GM21786 (cell line): ENCODE measurements at regions not wholly inside any gene's neighbourhood (a gene's known extent, or its start where the extent isn't known, plus 50 kb on each side); places are given as distances from the start of the nearest gene placed in this dataset.

Experiments used
- ATAC-seq: cut with Tn5 transposase; IDR thresholded peaks from one replicate; pipeline ENCODE4 v1.9.1; 2021; ENCODE audit not compliant: unreplicated experiment

DNA sequence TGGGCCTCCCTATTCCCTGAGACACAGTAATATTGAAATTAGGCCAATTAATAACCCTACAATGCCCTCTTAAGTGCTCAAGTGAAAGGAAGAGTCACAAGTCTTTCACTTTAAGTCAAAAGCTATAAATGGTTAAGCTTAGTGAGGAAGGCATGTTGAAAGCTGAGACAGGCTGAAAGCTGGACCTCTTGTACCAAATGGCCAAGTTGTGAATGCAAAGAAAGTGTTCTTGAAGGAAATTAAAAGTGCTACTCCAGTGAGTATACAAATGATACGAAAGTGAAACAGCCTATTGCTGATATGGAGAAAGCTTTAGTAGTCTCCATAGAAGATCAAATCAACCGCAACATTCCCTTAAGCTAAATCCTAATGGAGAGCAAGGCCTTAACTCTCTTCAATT, 140.8 kb downstream of the PTCSC3 start:
- ATAC-seq, result no peak

DNA sequence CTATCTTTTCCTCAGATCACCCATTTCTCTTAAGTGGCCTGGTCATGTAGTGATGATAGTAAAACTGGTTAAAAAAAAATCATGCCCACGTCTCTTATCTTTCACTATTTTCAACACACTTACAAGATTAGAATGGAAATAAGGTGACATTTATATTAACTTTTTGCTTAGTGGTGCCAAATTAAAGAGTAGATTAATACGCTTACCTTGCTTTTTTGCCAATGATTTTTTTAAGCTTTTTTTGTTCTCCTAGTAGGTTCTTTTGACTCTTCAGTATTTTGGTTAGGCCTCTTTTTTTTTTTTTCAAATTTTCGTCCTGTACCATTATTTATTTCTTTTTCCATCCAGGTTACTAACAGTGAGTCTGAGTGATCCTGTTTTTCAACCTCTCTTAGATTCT, 147.9 kb downstream of the PTCSC3 start:
- ATAC-seq, result no peak

DNA sequence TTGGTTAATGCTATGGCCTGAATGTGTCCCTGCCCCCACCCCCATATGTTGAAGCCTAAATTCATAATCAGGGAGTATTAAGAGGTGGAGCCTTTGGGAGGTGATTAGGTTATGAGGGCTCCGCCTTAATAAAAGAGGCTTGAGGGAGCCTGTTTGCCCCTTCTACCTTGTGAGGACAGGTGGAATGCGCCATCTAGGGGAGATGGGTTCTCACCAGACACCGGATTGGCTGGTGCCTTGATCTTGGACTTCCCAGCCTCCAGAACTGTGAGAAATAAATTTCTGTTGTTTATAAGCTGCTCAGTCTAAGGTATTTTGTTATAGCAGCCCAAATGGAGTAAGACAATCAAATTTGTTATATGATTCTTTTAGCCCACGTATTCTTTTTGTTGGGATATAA, 148.3 kb downstream of the PTCSC3 start:
- no peak for ATAC-seq

DNA sequence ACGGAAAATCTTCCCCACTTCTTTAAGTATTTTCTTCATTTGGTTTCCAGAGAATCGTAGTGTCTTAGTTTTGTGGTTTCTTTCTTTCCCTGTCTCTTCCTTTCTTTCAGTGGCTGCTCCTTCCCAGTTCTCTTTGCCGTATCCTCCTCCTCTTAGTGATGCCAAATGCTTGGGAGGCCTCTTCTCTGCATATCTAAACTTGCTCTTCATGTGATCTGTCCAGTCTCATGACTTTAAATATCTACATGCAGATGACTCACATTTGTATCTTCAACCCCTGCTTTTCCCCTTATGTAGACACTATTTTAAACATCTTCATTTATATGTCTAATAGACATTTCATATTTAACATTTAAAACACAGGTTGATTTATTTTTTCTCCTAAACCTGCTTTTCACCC, 149.2 kb downstream of the PTCSC3 start:
- ATAC-seq, result no peak

DNA sequence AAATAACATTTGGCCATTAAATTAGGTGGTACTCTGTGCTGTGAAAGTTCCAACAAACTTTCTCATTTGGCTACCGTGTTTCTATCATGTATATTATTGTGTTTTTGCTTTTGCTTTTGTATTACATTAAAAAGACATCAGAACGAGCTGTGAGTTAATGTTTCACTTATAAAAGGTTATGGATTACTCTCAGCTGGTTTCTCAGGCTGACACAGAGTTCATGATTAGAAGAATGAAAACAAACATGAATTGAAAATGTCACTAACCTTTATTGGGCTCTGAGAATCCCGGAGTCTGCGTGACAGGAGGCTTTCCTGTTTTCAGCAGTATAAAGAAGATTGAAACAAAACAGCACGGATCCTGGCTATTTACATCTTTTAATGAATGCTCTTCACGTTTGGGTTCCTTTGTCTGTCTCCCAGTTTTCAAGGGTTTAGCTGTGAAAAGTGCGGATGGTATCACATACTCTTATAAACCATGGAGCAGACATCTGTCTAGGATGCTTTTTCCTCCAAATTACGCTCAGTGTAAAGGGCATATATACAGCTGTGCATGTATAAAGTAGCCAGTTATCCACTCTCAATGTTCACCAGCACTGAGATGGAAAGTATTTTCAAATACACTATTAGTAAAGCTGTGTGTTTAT, 153.6 kb downstream of the PTCSC3 start:
- ATAC-seq, result no peak

DNA sequence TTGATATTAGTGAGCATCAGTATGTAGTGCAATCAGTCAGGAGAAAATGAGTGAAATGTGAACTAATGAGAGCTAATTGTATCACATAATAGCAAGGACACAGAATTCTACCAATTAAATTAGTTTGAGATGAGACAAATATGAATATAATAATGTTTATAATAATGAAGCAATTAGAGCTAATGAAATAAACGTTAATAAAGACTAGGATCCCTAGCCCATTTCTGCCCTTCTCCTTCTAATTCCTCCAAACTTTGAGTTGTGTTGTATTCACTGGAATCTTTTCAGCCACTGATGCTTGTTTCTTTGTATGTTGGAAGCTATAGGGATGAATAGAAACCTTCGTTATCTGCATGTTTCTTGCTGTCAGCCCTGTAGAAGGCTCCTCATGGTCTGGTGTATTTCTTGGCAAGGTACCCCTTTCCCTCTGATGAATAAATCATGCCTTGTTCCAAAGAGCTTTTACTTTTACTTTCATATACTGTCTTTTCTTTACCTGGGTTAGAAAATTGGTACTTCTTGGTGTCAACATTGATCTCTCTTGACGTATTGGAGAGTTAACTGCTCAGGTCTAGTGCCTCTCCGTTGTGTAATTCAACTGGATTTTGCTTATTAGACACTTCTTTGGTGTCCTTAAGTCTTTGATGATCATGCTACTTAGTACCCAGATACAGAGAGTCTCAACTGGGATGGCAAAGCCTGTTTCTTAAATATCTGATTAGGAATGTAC, 154.8 kb downstream of the PTCSC3 start:
- ATAC-seq, result no peak

DNA sequence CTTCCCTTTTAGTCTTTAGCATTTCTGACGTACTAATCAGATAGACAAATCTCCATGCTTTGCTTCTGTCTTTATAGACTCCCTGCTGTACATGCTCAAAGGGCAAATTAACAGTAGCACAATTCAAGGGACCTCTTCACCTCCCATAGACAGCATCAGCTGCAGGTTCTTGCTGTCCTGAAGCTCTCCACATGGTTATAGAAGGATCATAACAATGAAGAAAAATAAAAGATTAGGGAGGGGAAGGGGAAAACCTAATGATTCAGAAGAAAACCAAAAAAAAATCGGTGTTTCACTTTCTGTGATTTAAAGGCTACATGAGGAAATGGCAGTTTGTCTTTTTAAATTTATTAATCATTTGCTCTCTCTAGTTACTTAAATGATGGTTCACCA, 155.5 kb downstream of the PTCSC3 start:
- no peak for ATAC-seq

DNA sequence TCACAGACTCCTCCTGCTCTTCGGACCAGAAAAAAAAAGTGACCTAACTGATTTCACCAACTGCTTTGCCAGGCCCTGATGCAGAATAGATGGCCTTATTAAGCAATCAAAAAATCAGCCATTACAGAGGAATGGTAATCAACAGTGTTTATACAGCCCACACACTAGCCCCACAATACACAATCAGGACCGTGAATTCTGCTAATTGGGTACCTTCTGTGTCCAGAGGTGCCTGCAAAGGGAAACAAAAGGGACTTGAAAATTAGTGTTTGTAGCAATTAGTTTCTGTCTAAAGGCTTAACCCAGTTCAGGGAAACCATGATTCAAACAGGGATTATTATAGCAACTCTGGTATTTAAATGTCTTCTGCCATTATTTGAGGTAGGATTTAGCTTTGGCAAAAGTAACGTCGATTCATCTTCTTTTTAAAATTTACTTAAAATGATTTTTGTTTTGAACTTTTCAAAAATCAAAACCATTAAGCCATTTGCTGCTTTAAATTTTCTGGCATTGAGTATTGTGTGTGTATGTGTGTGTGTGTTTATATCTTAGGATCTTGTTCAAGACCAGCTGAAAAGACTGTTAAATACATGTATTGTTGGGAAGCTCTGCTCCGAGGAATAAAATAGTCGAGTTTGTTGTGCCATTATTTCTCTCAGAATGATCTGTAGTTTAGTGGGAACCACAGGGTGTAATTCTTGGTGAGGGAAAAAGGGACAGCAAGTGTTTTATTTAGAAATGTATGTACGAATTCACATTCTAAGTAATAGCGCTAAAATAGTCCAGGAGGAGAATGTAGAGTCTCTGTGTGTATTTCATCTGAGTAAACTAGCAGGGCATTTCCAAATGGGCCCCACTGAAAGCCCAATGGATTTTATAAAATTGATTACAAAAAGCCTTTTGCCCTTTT, 156.1 kb downstream of the PTCSC3 start:
- ATAC-seq, result no peak

DNA sequence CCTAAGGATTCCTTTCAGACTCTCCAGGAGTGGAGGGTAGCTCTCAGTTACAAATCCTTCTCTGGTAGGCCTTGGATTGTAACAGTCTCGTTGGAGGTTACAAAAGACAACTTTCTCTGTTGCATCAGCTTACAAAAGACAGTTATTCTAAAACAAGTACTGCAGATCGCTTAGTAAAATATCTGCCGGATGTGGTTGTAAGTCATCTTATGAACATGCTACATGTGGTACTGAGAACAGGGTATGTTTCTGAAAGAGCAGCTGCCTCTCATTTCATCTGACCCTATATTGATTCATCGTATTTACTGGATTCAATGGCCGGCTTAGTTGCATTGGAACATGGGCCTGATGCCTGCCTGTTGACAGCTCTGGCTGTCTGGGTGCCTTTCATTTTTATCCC, 157.4 kb downstream of the PTCSC3 start:
- no peak for ATAC-seq

DNA sequence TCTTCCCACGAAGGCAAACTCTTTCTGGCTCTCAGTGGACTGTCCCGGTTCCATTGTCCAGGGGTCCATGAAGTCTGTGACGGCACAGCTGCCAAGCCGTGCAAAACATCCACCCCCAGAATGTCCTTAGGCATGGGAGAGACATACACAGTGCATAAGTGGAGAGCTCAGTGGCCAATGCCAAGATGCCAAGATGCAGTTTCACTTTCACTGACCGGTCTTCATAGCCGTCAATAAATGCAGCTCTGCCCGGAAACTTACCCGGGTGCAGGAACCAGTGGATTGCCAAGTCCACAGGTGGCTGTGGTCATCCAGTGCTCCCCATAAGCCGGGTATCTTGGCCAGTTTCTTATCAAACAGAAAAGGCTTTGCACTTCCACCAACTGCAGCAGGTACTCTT, 162.3 kb downstream of the PTCSC3 start:
- no peak for ATAC-seq

DNA sequence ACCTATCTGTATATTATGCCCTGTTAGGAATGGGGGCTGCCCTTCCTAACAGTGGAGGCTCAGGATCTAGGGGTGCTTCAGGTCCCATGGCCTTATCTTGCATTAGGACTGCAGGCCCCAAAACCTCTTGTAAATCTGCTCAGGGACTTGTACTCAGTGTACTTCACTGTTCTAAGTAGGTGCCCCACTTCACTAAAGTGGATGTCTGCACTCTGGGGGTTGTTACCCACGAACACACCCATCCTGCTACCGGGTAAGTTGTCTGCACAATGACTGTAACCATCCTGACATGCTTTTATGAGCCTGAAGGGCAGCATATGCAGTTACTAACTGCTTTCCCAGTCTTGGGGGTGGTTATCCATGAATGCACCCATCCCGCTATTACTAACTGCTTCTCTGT, 163.0 kb downstream of the PTCSC3 start:
- ATAC-seq, result no peak

DNA sequence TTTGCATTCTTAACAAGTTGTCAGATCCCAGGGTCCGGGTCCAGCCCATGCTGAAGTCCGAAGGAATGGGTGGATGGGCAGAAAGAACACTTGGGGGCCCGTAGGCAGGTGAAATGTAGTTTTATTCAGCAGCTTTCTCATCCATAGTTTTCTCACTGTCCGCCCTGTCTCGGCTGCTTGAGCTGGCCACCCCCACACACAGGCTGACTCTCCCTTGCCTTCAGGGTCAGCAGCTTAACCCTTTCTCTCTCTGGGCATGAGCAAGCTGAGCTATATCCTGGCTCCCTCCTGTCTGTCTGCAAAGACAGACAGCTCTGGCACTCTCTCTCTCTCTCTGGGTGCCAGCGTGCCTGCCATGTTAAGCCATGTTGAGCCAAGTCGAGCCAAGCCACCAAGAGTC, 163.9 kb downstream of the PTCSC3 start:
- no peak for ATAC-seq

DNA sequence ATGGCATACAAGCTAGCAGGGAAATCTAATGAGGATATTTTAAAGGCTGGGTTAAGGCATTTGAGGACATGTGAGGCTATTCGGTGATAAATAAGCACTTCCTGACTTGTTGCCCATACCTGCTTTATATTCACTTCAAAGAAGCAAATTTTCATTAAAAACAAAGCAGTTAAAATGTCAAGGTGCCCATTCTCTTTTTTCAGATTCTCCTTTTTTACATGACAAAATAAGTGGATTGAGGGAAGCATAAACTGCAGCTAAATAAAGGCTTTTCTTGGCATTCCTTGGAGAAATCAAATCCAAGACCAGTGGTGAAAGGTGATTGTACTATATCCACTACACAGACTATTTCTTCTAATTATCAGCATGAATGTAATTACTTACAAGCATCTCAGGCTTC, 166.9 kb downstream of the PTCSC3 start:
- no peak for ATAC-seq

DNA sequence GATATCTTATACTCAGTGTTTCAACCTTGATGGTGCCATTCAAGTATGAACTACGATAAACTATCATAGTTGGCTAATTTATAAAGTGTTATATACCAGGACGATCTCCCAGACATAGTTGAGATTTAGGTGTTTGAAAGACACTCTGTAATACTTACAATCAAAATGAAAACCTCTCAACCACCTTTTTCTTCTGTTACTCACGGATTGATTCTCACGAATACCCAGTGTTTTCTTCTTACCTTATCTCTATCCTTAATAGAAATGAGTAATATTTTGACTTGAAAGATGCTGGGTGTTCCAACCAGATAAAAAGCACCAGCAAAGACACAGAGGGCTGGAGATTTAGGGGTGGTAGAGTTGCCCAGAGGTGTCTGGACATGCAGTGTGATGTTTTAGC, 169.9 kb downstream of the PTCSC3 start:
- no peak for ATAC-seq

DNA sequence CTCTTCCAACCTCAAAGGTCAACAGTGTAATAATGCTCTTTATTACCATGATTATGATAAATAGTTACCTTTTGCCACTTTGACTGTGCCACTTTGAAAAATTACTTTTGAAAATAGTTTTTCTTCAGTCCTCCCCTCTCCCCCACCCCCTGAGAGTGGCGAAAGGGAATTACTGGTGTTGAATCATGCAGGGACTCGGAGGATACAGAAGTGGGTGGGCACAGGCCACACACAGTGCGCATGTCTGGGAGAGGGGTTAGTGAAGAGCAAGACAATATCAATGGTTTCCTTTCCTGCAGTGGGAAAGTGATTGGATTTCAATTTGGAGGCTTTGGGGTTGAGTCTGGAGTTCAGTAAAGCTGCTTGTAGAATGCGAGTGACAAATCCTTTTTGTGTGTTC, 170.9 kb downstream of the PTCSC3 start:
- ATAC-seq, result no peak

DNA sequence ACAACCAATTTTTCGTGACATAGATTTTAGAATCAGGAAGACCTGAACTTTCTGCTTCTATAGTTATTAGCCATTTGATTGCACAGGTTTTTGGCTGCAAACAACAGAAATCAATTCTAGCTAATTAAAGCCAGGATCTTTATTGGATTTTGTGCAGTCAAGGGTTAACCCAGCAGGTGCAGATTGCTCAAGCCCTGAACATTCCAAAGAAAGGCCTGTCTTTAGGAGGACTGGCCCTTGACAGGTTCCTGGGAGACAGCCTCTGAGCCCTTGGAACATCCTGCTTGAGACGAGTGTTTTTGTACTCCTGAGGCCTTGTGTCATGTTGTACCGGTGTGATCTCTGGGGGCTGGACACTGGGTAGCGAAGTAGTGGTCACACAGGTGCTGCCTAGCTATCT, 174.6 kb downstream of the PTCSC3 start:
- ATAC-seq, result no peak

DNA sequence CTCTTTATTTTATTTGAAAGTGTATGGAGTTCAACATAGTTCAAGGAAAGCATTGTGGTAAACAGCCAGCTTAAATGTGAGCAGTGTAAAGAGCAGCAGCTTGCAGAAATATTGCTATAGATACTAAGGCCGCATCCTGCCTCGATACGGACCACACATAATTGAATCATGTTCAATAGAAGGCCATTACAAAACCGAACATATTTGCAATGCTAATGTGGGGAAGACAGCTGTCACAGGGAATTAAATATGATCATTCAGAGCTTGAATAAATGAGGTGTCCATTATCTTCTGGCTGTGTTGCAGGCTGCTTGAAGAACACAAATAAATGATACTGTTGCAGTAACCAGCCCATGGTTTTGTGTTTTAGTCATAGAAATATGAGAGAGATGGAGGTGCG, 173.2 kb downstream of the BRMS1L start:
- no peak for ATAC-seq

DNA sequence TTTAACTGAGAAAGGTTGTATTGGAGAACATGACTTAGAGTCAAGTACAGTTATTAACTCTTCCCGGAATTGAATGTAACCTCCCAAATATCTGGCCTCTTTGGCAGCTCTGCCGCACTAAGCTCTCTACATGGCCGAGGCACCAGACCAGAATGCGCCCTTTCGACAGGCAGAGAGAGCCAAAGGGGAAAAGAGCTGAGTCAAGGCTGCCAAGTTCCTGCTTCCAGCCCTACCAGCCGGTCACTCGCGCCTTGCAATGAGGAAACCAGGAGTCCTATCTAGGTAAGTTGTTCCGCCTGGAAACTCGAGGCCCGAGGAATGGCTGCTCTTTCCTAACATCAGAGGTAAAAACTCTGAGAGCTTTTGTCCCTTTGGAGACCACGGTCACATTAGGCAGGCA, 172.2 kb downstream of the BRMS1L start:
- ATAC-seq, result no peak

DNA sequence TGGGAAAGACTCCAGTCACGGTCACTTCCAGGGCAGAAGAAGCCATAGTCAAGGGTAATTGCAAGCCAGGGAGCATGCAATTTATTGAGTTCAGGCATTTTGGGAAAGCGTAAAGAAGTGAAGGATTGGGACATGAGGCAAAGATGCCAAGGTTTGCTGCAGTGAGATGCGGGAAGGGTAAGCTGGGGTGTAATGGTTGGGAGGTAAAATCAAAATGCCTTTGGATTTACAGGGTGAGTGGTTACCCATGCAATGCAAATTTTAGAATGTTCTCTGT, 167.5 kb downstream of the BRMS1L start:
- no peak for ATAC-seq

DNA sequence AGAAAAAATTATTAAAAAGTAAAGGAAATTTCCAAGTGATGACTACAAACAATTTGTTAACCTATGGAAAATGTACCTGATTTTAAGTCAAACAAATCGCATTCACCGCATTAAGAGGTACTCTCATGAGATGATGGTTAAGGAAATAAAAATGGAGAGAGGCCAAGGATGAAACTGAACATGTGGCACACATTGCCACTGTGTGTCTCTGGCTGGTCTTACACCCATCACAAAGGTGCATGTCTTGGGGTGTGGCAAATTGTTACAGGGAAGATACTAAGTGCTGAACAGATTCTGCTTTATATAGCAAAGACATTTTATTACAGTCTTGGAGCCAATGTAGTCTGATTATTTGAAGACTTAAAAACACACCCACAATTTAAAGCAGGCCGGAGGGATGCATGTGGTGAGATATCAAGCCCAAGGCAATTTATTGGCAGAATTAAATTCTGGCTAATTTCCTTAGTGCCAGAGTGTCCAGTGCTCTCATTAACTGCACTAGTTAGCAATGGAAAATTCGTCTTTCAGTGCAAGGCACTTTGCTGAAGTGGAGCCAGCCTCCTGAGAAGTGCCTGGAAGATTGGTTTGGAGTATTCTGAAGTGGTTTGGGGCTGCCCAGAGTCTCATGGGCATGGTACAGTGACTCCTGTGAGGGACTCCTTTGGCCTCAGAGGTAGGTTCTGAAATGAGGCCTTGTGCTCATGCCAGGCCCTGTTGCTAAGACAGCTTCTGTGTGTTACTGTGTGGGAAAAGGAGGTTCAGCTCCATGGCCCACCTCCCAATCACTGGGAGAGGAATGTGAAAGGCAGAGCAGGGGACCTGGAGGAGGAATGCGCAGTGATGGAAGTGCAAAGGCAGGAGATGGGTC, 166.9 kb downstream of the BRMS1L start:
- no peak for ATAC-seq

DNA sequence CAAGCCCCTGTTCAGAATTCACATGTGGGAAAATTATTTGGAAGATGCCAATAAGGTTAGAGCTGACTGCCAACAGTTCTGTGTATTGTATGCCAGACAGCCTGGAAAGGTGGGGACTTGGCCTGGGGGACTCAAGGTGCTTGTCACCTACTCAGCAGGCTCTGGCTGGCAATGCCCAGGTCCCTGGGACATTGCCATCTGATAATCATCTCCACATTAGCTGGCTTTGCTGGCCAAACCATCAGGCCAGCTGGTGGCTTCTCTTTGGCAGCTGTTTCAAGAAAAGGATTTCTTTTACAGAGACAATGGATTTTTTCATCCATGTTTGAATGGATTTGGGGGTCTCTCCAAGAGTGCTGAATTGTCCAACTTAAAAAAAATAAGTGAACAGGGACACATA, 165.2 kb downstream of the BRMS1L start:
- no peak for ATAC-seq
